ENCODE measurements at regions not wholly inside any gene's neighbourhood (a gene's known extent, or its start where the extent isn't known, plus 50 kb on each side); places are given as distances from the start of the nearest gene placed in this dataset.

- peaks cover 8% of the 10 kb centered on the region for H3K36me3 Mint-ChIP-seq
- ChIA-PET CTCF (no interaction called here), POLR2A (no interaction called here)
- no peaks in the 10 kb centered on the region for H3K4me1 Mint-ChIP-seq
- peaks cover 34% of the 10 kb centered on the region for H3K9me3 Mint-ChIP-seq
- DNase-seq (ENCODE audit: low spot score) (no peak), ATAC-seq (0 out of 2 replicates have a peak, but pooled peaks have one; percentile 20)
- H3K27me3 Mint-ChIP-seq (ENCODE audit: low read depth), result no peaks in the 10 kb centered on the region
- no peak for TF ChIP-seq EMX1 (CRISPR knock-in tag; IDR thresholded peaks at IDR 0.05)
- peak; percentile 35; the same call in 1 of the 2 replicates for TF ChIP-seq USF1 (CRISPR knock-in tag; IDR thresholded peaks at IDR 0.05)
- TF ChIP-seq STAT6 (CRISPR knock-in tag; conservative IDR thresholded peaks at IDR 0.05; ENCODE audit: low read depth), result no peak
- TF ChIP-seq USF2 (CRISPR knock-in tag; IDR thresholded peaks at IDR 0.05), result peak; percentile 64
- H3K27ac Mint-ChIP-seq, result no peak overlapping the region
- no peak overlapping the region for H3K4me3 Mint-ChIP-seq
Measured at GRCh38 chr10:54985732-54986131, 184.7 kb upstream of the PCDH15 start.

- Mint-ChIP-seq H3K4me3 (no peak overlapping the region), H3K9me3 (peaks cover 14% of the 10 kb centered on the region), H3K36me3 (no peaks in the 10 kb centered on the region), H3K27ac (no peak overlapping the region), H3K27me3 (ENCODE audit: low read depth) (no peaks in the 10 kb centered on the region), H3K4me1 (no peaks in the 10 kb centered on the region)
- ATAC-seq, result no peak
- no peak for DNase-seq (ENCODE audit: low spot score)
- TF ChIP-seq SP1 (CRISPR knock-in tag; conservative IDR thresholded peaks at IDR 0.05) (no peak), KAT7 (CRISPR knock-in tag; IDR thresholded peaks at IDR 0.05; ENCODE audit: borderline replicate concordance) (no peak), NR1H2 (CRISPR knock-in tag; IDR thresholded peaks at IDR 0.05) (no peak), JUN (CRISPR knock-in tag; IDR thresholded peaks at IDR 0.05) (no peak), E2F4 (CRISPR knock-in tag; IDR thresholded peaks at IDR 0.05; ENCODE audit: borderline replicate concordance, low read depth) (no peak), ERG (CRISPR knock-in tag; IDR thresholded peaks at IDR 0.05) (no peak), GABPB1 (CRISPR knock-in tag; IDR thresholded peaks at IDR 0.05) (no peak), PREB (CRISPR knock-in tag; IDR thresholded peaks at IDR 0.05; ENCODE audit: borderline replicate concordance) (no peak), ZBTB21 (CRISPR knock-in tag; IDR thresholded peaks at IDR 0.05; ENCODE audit: borderline replicate concordance) (no peak), NFE2L1 (CRISPR knock-in tag; IDR thresholded peaks at IDR 0.05) (no peak), AR (CRISPR knock-in tag; IDR thresholded peaks at IDR 0.05) (no peak), ZNF416 (CRISPR knock-in tag; IDR thresholded peaks at IDR 0.05) (no peak), CBFB (CRISPR knock-in tag; IDR thresholded peaks at IDR 0.05; ENCODE audit: low read depth) (no peak)
- CTCF ChIA-PET, result interaction anchor here (1.0 kb wide), 1 partner anchor 191 kb away, joined by 3 read pairs; no protein-coding TSS in a partner anchor
- POLR2A ChIA-PET, result no interaction called here
Measured at GRCh38 chr10:54983255-54983654, 182.2 kb upstream of the PCDH15 start.

Measured in WTC11 (cell line).